Body of pancreas (tissue), 4 donors: ENCODE measurements at regions not wholly inside any gene's neighbourhood (a gene's known extent, or its start where the extent isn't known, plus 50 kb on each side); places are given as distances from the start of the nearest gene placed in this dataset.

Experiments used
- CTCF ChIP-seq, 7 experiments: fragments of 450-650 bp in 4 of 7; fragments of 200-600 bp in 3 of 7; sonication (generic) in 3 of 7; IDR thresholded peaks; one replicate each; pipeline ENCODE4 v1.5.1; 2016 to 2019; ENCODE audit warnings: antibody characterized with exemption in 7 of 7
- POLR2A ChIP-seq, 3 donors: fragments of 450-650 bp; IDR thresholded peaks; one replicate each; pipeline ENCODE4 v1.6.1; 2016; ENCODE audit warnings: antibody characterized with exemption in 3 of 3, mild to moderate bottlenecking in 2 of 3

- TF ChIP-seq CTCF (IDR thresholded peaks at IDR 0.05), result no peak
- TF ChIP-seq POLR2A (IDR thresholded peaks at IDR 0.05), result no peak
Measured at GRCh38 chr10:100669616-100670015, 75.8 kb upstream of the PAX2 start.
